ENCODE measurements at regions not wholly inside any gene's neighbourhood (a gene's known extent, or its start where the extent isn't known, plus 50 kb on each side); places are given as distances from the start of the nearest gene placed in this dataset.

DNA sequence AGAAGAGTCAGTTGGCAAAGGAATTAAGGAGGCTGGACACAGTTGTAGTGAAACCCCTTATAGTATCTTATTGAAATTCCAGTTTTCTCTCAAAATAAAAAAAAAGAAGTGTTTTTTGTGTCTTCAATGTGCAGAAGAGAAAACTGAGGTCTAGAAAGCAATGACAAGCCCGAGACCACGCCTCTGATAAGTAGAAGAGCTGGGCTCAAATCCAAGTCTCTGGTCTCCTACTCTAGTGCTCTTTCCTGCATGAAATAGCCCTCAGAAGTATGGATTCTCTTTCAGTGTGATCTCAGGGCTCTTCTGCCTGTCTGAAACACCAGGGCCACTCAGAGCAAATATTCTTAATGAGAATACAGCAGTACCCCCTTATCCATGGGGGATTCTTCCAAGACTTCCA, 200.9 kb downstream of the KIF18A start:
- TF ChIP-seq, protein P1, sequence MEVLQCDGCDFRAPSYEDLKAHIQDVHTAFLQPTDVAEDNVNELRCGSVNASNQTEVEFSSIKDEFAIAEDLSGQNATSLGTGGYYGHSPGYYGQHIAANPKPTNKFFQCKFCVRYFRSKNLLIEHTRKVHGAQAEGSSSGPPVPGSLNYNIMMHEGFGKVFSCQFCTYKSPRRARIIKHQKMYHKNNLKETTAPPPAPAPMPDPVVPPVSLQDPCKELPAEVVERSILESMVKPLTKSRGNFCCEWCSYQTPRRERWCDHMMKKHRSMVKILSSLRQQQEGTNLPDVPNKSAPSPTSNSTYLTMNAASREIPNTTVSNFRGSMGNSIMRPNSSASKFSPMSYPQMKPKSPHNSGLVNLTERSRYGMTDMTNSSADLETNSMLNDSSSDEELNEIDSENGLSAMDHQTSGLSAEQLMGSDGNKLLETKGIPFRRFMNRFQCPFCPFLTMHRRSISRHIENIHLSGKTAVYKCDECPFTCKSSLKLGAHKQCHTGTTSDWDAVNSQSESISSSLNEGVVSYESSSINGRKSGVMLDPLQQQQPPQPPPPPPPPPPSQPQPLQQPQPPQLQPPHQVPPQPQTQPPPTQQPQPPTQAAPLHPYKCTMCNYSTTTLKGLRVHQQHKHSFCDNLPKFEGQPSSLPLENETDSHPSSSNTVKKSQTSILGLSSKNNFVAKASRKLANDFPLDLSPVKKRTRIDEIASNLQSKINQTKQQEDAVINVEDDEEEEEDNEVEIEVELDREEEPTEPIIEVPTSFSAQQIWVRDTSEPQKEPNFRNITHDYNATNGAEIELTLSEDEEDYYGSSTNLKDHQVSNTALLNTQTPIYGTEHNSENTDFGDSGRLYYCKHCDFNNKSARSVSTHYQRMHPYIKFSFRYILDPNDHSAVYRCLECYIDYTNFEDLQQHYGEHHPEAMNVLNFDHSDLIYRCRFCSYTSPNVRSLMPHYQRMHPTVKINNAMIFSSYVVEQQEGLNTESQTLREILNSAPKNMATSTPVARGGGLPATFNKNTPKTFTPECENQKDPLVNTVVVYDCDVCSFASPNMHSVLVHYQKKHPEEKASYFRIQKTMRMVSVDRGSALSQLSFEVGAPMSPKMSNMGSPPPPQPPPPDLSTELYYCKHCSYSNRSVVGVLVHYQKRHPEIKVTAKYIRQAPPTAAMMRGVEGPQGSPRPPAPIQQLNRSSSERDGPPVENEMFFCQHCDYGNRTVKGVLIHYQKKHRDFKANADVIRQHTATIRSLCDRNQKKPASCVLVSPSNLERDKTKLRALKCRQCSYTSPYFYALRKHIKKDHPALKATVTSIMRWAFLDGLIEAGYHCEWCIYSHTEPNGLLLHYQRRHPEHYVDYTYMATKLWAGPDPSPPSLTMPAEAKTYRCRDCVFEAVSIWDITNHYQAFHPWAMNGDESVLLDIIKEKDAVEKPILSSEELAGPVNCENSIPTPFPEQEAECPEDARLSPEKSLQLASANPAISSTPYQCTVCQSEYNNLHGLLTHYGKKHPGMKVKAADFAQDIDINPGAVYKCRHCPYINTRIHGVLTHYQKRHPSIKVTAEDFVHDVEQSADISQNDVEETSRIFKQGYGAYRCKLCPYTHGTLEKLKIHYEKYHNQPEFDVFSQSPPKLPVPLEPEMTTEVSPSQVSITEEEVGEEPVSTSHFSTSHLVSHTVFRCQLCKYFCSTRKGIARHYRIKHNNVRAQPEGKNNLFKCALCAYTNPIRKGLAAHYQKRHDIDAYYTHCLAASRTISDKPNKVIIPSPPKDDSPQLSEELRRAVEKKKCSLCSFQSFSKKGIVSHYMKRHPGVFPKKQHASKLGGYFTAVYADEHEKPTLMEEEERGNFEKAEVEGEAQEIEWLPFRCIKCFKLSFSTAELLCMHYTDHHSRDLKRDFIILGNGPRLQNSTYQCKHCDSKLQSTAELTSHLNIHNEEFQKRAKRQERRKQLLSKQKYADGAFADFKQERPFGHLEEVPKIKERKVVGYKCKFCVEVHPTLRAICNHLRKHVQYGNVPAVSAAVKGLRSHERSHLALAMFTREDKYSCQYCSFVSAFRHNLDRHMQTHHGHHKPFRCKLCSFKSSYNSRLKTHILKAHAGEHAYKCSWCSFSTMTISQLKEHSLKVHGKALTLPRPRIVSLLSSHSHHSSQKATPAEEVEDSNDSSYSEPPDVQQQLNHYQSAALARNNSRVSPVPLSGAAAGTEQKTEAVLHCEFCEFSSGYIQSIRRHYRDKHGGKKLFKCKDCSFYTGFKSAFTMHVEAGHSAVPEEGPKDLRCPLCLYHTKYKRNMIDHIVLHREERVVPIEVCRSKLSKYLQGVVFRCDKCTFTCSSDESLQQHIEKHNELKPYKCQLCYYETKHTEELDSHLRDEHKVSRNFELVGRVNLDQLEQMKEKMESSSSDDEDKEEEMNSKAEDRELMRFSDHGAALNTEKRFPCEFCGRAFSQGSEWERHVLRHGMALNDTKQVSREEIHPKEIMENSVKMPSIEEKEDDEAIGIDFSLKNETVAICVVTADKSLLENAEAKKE (CRISPR knock-in tag; IDR thresholded peaks at IDR 0.05) = no peak
- no peak for TF ChIP-seq CREB1 (CRISPR knock-in tag; IDR thresholded peaks at IDR 0.05; ENCODE audit: low read depth)
- TF ChIP-seq EZH2phosphoT487 (IDR thresholded peaks at IDR 0.05; ENCODE audit: unreplicated experiment) = no peak
- TF ChIP-seq, protein P2, sequence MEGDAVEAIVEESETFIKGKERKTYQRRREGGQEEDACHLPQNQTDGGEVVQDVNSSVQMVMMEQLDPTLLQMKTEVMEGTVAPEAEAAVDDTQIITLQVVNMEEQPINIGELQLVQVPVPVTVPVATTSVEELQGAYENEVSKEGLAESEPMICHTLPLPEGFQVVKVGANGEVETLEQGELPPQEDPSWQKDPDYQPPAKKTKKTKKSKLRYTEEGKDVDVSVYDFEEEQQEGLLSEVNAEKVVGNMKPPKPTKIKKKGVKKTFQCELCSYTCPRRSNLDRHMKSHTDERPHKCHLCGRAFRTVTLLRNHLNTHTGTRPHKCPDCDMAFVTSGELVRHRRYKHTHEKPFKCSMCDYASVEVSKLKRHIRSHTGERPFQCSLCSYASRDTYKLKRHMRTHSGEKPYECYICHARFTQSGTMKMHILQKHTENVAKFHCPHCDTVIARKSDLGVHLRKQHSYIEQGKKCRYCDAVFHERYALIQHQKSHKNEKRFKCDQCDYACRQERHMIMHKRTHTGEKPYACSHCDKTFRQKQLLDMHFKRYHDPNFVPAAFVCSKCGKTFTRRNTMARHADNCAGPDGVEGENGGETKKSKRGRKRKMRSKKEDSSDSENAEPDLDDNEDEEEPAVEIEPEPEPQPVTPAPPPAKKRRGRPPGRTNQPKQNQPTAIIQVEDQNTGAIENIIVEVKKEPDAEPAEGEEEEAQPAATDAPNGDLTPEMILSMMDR (conservative IDR thresholded peaks at IDR 0.05; ENCODE audit: low read depth in 2 of 2) = no peak
- TF ChIP-seq POLR2AphosphoS5 (IDR thresholded peaks at IDR 0.05; ENCODE audit: low read depth) = no peak
- no peak for TF ChIP-seq ZNF114 (CRISPR knock-in tag; IDR thresholded peaks at IDR 0.05)
- no peak for TF ChIP-seq JUNB (IDR thresholded peaks at IDR 0.05; ENCODE audit: unreplicated experiment)
- no peak for TF ChIP-seq ETS1 (IDR thresholded peaks at IDR 0.05)
- TF ChIP-seq EZH2 (IDR thresholded peaks at IDR 0.05; ENCODE audit: low read depth, unreplicated experiment) = no peak
- no peak for TF ChIP-seq NANOG (IDR thresholded peaks at IDR 0.05; ENCODE audit: borderline replicate concordance)
- no peak for TF ChIP-seq REST (IDR thresholded peaks at IDR 0.05; ENCODE audit: unreplicated experiment)
- TF ChIP-seq STAT1 (IDR thresholded peaks at IDR 0.05; ENCODE audit: unreplicated experiment) = no peak
- no peak for TF ChIP-seq ZNF331 (CRISPR knock-in tag; IDR thresholded peaks at IDR 0.05; ENCODE audit: low read depth)
- no peaks in the 10 kb centered on the region for H4K20me1 ChIP-seq (replicated peaks; ENCODE audit: insufficient read depth)
- no peak overlapping the region for H3K4me2 ChIP-seq
- no peak overlapping the region for H3K4me3 Mint-ChIP-seq
- H3K27ac Mint-ChIP-seq = no peak overlapping the region
- H3K27me3 ChIP-seq (ENCODE audit: insufficient read depth) = no peaks in the 10 kb centered on the region
- H3K4me1 Mint-ChIP-seq = peaks cover 2% of the 10 kb centered on the region; the same call in 1 of the 3 replicates
- H3F3A ChIP-seq (replicated peaks; ENCODE audit: low read depth) = no peaks in the 10 kb centered on the region
- no peaks in the 10 kb centered on the region for H3K36me3 Mint-ChIP-seq (ENCODE audit: low read depth)
- H3K27ac ChIP-seq (ENCODE audit: low read depth) = no peak overlapping the region
- DNase-seq (ENCODE audit: low spot score) (no peak), ATAC-seq (no peak)
- peaks cover 3% of the 10 kb centered on the region for H3K27me3 Mint-ChIP-seq (ENCODE audit: insufficient read depth, low read depth, poor library complexity)
- H3K9me3 Mint-ChIP-seq = no peaks in the 10 kb centered on the region
- H3K4me3 ChIP-seq = no peak overlapping the region
- peaks cover 11% of the 10 kb centered on the region; the same call in 1 of the 2 replicates for H3K9me2 ChIP-seq (ENCODE audit: insufficient read depth)
- no peaks in the 10 kb centered on the region for H3K79me2 ChIP-seq (replicated peaks; ENCODE audit: insufficient read depth)
- no peaks in the 10 kb centered on the region; the same call in 1 of the 2 replicates for H3K4me1 ChIP-seq (ENCODE audit: insufficient read depth)
- H3K36me3 ChIP-seq (ENCODE audit: insufficient read depth) = no peaks in the 10 kb centered on the region
- no peak overlapping the region for H2AFZ ChIP-seq
